ENCODE measurements at regions not wholly inside any gene's neighbourhood (a gene's known extent, or its start where the extent isn't known, plus 50 kb on each side); places are given as distances from the start of the nearest gene placed in this dataset.
"Not testable (repeated sequence)": the region's sequence is repeated elsewhere in the genome, so short reads cannot be mapped to it uniquely, and the experiment has no call there.

DNA sequence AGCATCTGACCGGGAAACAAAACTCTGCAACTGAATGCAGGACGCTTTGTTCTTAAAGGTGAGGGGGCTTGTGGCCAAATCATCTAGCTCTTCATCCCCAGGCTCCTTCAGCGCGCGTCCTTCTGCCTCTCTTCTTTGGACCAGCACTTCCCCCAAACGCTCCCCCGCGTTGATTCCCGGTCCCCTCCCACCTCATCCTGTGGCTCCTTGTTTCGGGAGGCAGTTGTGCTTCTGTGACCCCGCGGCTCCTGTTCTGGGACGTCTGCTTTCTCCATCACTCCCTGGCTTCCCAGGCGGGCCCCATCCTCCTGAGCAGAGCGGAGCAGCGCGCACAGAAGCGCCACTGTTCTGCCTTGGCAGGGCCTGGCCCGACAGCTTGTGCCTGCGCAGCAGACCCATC, 109.7 kb upstream of the ZNG1E start:
- H3K9me3 ChIP-seq (ENCODE audit: control insufficient read depth in 2 of 2, low read length in 2 of 2); H3K4me1 ChIP-seq (ENCODE audit: control insufficient read depth, insufficient read depth, low read length); H3K4me3 ChIP-seq (ENCODE audit: low read length in 2 of 2); H3K27ac ChIP-seq (ENCODE audit: low read length); H3K36me3 ChIP-seq (ENCODE audit: control insufficient read depth in 2 of 2, insufficient read depth in 2 of 2, low read length in 2 of 2); H3K9ac ChIP-seq (ENCODE audit: low read length in 2 of 2); H3K27me3 ChIP-seq (ENCODE audit: control insufficient read depth in 1 of 2, insufficient read depth in 2 of 2, low read length in 2 of 2): not testable (repeated sequence)

DNA sequence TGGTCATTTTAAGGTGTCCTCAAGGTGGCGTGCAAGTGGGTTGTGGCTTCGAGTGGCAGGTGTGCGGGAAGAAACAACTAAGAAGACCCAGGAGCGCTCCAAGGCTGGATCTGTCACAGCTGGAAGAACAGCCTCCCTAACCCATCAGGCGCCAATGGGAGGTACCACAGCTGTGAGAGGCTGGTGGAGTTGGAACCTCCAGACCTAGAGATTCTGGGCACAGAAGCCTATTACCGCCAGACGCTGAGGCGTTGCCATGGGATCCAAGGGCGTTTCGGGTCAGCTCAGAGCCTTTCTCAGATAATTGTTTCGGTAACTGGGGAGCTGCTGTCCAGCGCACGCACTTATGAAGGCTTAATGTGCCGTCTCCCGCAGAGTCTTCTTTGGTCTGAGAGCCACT, 156.7 kb upstream of the ZNG1E start:
- H3K9ac ChIP-seq (ENCODE audit: low read length in 2 of 2); H3K27ac ChIP-seq (ENCODE audit: low read length); H3K27me3 ChIP-seq (ENCODE audit: control insufficient read depth in 1 of 2, insufficient read depth in 2 of 2, low read length in 2 of 2); H3K9me3 ChIP-seq (ENCODE audit: control insufficient read depth in 2 of 2, low read length in 2 of 2); H3K36me3 ChIP-seq (ENCODE audit: control insufficient read depth in 2 of 2, insufficient read depth in 2 of 2, low read length in 2 of 2); H3K4me1 ChIP-seq (ENCODE audit: control insufficient read depth, insufficient read depth, low read length); H3K4me3 ChIP-seq (ENCODE audit: low read length in 2 of 2): not testable (repeated sequence)

DNA sequence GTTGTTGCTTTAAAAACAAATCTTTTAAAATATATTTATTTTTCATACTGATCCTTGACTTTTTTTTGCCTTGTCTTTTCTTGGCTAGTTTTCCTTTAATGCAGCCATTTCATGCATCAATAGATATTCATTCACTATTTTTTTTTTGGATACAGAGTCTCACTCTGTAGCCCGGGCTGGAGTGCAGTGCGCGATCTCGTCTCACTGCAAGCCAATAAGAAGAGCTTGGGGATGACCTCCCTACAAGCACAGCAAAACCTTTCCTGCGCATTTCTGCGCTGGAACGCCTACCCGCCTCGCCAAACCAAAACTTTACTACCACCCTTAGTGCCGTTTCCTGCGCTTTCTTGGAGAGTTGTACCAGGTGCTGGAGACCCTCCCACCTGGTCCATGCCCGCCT, 161.3 kb upstream of the ZNG1E start:
- H3K36me3 ChIP-seq (ENCODE audit: control insufficient read depth in 2 of 2, insufficient read depth in 2 of 2, low read length in 2 of 2); H3K4me3 ChIP-seq (ENCODE audit: low read length in 2 of 2); H3K9me3 ChIP-seq (ENCODE audit: control insufficient read depth in 2 of 2, low read length in 2 of 2); H3K27ac ChIP-seq (ENCODE audit: low read length); H3K9ac ChIP-seq (ENCODE audit: low read length in 2 of 2); H3K4me1 ChIP-seq (ENCODE audit: control insufficient read depth, insufficient read depth, low read length); H3K27me3 ChIP-seq (ENCODE audit: control insufficient read depth in 1 of 2, insufficient read depth in 2 of 2, low read length in 2 of 2): not testable (repeated sequence)

DNA sequence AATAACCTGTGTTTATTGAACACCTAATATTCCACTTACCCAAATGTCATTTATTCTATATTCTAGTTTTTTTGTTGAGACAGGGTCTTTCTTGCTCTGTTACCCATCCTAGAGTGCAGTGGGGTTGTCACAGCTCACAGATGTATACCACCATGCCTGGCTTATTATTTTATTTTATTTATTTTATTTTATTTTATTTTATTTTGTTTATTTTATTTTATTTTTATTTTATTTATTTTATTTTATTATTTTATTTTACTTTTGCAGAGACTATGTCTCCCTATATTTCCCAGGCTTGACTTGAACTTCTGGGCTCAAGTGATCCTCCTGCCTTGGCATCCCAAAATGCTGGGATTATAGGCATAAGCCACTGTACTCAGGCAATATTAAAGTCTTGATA, 167.8 kb upstream of the ZNG1E start:
- not testable (repeated sequence) for H3K27me3 ChIP-seq (ENCODE audit: control insufficient read depth in 1 of 2, insufficient read depth in 2 of 2, low read length in 2 of 2); H3K9ac ChIP-seq (ENCODE audit: low read length in 2 of 2); H3K4me3 ChIP-seq (ENCODE audit: low read length in 2 of 2); H3K9me3 ChIP-seq (ENCODE audit: control insufficient read depth in 2 of 2, low read length in 2 of 2); H3K27ac ChIP-seq (ENCODE audit: low read length); H3K36me3 ChIP-seq (ENCODE audit: control insufficient read depth in 2 of 2, insufficient read depth in 2 of 2, low read length in 2 of 2); H3K4me1 ChIP-seq (ENCODE audit: control insufficient read depth, insufficient read depth, low read length)

DNA sequence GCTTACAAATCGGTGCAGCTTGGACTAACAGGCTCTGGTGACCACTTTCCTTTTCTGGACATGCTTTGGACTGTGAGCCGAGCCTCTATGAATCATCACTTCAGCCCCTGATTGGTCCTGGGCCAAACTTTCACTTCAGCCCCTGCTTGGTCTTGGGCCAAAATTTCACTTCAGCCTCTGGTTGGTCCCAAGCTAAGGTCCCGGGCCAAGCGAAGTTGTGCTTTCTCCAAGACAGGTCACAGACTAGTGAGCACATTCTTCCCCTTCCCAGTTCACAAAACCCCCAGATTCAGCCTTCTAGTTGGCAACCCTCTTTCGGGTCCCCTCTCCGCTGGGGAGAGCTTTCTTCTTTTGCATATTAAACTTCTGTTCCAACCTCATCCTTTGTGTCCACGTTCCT, 171.0 kb upstream of the ZNG1E start:
- not testable (repeated sequence) for H3K27ac ChIP-seq (ENCODE audit: low read length); H3K9me3 ChIP-seq (ENCODE audit: control insufficient read depth in 2 of 2, low read length in 2 of 2); H3K36me3 ChIP-seq (ENCODE audit: control insufficient read depth in 2 of 2, insufficient read depth in 2 of 2, low read length in 2 of 2); H3K27me3 ChIP-seq (ENCODE audit: control insufficient read depth in 1 of 2, insufficient read depth in 2 of 2, low read length in 2 of 2); H3K9ac ChIP-seq (ENCODE audit: low read length in 2 of 2); H3K4me3 ChIP-seq (ENCODE audit: low read length in 2 of 2); H3K4me1 ChIP-seq (ENCODE audit: control insufficient read depth, insufficient read depth, low read length)

DNA sequence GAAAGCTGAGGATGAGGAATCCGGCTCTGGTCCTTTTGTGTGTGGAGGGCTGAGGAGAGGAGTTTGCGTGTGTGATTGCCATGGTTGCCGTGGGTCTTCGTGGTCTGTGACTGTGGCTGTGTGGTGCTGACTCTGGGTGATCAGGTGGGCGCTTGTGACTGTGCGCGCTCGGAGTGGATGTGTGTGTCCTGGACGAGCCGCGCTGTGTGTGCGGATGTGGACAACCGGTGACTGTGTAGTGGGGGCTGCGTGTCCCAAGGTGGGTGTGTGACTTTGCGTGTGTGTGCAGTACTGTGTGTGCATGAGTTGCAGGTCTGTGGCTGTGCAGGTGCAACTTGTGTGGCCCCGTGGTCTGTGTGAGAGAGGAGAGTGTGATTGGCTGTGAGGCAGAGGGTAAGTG, 172.0 kb upstream of the ZNG1E start:
- not testable (repeated sequence) for H3K36me3 ChIP-seq (ENCODE audit: control insufficient read depth in 2 of 2, insufficient read depth in 2 of 2, low read length in 2 of 2)

DNA sequence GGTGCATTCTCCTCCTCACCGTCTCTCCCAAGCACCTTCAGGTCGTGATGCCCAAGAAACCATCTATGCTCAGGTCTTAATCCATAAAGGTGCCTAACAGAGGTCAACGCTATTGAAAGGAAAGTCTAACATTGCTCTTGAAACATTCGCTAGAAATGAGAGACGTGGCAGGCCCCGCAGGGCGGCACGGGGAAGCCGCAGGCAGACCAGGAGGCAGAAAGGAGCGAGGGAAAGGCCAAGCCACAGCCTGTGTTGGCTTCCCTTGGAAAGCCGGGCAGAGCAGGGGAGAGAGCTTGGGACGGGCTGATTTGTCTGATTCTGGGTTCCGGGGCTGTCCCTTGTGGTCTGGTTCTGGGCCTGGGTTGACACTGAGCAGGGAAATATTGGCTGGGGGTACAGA, 192.8 kb upstream of the ZNG1E start:
- H3K27ac ChIP-seq (ENCODE audit: low read length); H3K9me3 ChIP-seq (ENCODE audit: control insufficient read depth in 2 of 2, low read length in 2 of 2); H3K4me1 ChIP-seq (ENCODE audit: control insufficient read depth, insufficient read depth, low read length); H3K27me3 ChIP-seq (ENCODE audit: control insufficient read depth in 1 of 2, insufficient read depth in 2 of 2, low read length in 2 of 2); H3K36me3 ChIP-seq (ENCODE audit: control insufficient read depth in 2 of 2, insufficient read depth in 2 of 2, low read length in 2 of 2); H3K4me3 ChIP-seq (ENCODE audit: low read length in 2 of 2); H3K9ac ChIP-seq (ENCODE audit: low read length in 2 of 2): not testable (repeated sequence)

More for the DNA sequence above, 172.0 kb upstream of the ZNG1E start:
- not testable (repeated sequence) for H3K9ac ChIP-seq (ENCODE audit: low read length in 2 of 2); H3K9me3 ChIP-seq (ENCODE audit: control insufficient read depth in 2 of 2, low read length in 2 of 2); H3K27me3 ChIP-seq (ENCODE audit: control insufficient read depth in 1 of 2, insufficient read depth in 2 of 2, low read length in 2 of 2); H3K27ac ChIP-seq (ENCODE audit: low read length); H3K4me1 ChIP-seq (ENCODE audit: control insufficient read depth, insufficient read depth, low read length); H3K4me3 ChIP-seq (ENCODE audit: low read length in 2 of 2)

DNA sequence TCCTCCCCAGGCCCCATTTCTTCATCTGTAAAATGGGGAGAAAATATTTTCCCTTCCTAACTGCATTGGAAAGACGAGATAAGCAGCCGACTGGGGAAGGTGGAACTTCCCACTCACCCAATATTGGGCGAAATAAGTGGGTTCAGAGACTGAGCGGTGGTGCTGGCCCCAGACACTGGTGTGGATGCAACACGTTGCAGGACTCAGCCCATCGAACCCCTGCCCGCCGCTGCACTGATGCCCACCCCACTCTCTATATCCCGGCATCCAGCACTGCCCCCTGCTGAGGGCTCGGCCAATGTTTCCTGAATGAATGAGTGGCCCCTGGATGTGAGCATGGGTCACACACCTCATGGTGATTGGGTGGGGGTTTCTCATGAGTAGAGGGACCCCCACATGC, 194.4 kb upstream of the ZNG1E start:
- not testable (repeated sequence) for H3K9ac ChIP-seq (ENCODE audit: low read length in 2 of 2); H3K4me3 ChIP-seq (ENCODE audit: low read length in 2 of 2)

DNA sequence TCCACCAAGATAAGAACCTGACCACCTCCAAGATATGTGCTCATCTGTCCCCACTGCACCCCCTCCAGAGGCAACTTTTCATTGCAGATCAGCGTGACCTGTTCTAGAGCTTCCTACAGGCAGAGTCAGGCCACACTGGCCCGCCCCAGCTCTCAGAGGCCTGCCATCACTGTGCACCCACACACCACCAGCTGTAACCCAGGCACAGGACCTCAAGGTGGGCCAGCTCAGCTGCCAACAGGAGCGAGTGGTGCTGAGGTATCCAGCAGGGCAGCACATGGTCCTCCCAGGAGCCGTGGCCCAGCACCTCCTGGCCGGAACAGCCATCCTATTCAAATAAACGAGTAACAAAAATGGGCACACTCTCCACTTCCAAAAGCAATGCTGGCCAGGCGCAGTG, 189.9 kb upstream of the FOXD4L5 start:
- not testable (repeated sequence) for H3K9ac ChIP-seq (ENCODE audit: low read length in 2 of 2); H3K9me3 ChIP-seq (ENCODE audit: control insufficient read depth in 2 of 2, low read length in 2 of 2); H3K27ac ChIP-seq (ENCODE audit: low read length); H3K4me3 ChIP-seq (ENCODE audit: low read length in 2 of 2); H3K4me1 ChIP-seq (ENCODE audit: control insufficient read depth, insufficient read depth, low read length); H3K27me3 ChIP-seq (ENCODE audit: control insufficient read depth in 1 of 2, insufficient read depth in 2 of 2, low read length in 2 of 2); H3K36me3 ChIP-seq (ENCODE audit: control insufficient read depth in 2 of 2, insufficient read depth in 2 of 2, low read length in 2 of 2)

More for the DNA sequence above, 194.4 kb upstream of the ZNG1E start:
- H3K27me3 ChIP-seq (ENCODE audit: control insufficient read depth in 1 of 2, insufficient read depth in 2 of 2, low read length in 2 of 2); H3K9me3 ChIP-seq (ENCODE audit: control insufficient read depth in 2 of 2, low read length in 2 of 2); H3K36me3 ChIP-seq (ENCODE audit: control insufficient read depth in 2 of 2, insufficient read depth in 2 of 2, low read length in 2 of 2); H3K4me1 ChIP-seq (ENCODE audit: control insufficient read depth, insufficient read depth, low read length); H3K27ac ChIP-seq (ENCODE audit: low read length): not testable (repeated sequence)

DNA sequence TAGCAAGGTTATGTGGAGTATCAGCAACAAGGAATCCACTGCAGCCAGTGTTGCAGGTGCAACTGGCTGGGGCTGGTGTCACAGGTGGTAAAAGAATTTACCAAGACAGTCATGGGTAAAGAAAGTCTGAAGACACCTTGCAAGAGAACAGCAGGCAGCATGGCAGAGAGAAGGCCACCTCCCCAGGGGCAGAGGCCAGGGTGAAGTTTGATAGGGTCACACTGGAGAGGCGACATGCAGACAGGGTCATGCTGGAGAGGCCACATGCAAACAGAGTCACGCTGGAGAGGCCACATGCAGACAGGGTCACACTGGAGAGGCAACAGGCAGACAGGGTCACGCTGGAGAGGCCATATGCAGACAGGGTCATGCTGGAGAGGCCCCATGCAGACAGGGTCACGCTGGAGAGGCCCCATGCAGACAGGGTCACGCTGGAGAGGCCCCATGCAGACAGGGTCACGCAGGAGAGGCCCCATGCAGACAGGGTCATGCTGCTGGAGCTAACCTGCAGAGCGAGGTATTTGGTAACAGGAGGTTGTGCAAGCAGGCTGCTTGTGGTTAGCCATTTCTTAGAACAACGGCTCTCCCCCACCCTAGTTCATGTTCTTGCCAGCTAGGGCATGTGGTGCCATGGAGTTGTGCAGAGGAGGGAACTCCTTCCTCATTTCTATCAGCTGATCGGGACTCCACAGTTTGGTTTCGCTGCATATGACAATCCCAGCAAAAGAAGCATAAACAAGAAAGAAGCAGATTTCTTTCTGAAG, 188.2 kb upstream of the FOXD4L5 start:
- H3K27me3 ChIP-seq (ENCODE audit: control insufficient read depth in 1 of 2, insufficient read depth in 2 of 2, low read length in 2 of 2); H3K9me3 ChIP-seq (ENCODE audit: control insufficient read depth in 2 of 2, low read length in 2 of 2); H3K27ac ChIP-seq (ENCODE audit: low read length); H3K4me3 ChIP-seq (ENCODE audit: low read length in 2 of 2); H3K9ac ChIP-seq (ENCODE audit: low read length in 2 of 2); H3K4me1 ChIP-seq (ENCODE audit: control insufficient read depth, insufficient read depth, low read length); H3K36me3 ChIP-seq (ENCODE audit: control insufficient read depth in 2 of 2, insufficient read depth in 2 of 2, low read length in 2 of 2): not testable (repeated sequence)

DNA sequence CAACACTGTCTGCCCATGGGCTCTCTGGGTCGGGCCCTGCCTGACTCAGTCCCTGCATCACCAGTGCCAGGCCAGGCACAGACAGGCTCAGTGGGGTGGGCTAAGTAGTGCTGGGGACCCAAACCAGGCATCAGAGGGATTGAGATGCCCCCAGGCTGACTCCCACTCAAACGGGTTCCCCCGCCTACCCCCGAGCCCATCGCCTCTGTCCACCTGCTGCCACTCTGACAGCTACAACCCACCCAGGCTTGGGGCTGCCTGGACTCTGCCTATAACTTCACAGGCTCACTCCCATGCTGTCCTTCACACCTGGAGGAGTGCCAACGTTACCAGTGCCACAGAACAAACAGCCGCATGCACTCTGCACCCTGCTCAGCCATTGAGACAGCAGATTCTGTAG, 186.1 kb upstream of the FOXD4L5 start:
- H3K27ac ChIP-seq (ENCODE audit: low read length); H3K36me3 ChIP-seq (ENCODE audit: control insufficient read depth in 2 of 2, insufficient read depth in 2 of 2, low read length in 2 of 2); H3K27me3 ChIP-seq (ENCODE audit: control insufficient read depth in 1 of 2, insufficient read depth in 2 of 2, low read length in 2 of 2); H3K4me3 ChIP-seq (ENCODE audit: low read length in 2 of 2); H3K9me3 ChIP-seq (ENCODE audit: control insufficient read depth in 2 of 2, low read length in 2 of 2); H3K4me1 ChIP-seq (ENCODE audit: control insufficient read depth, insufficient read depth, low read length); H3K9ac ChIP-seq (ENCODE audit: low read length in 2 of 2): not testable (repeated sequence)
